Activated CD4-positive, alpha-beta T cell treated with anti-CD3 and anti-CD28 coated beads for 4 hours (primary cell): ENCODE measurements at regions not wholly inside any gene's neighbourhood (a gene's known extent, or its start where the extent isn't known, plus 50 kb on each side); places are given as distances from the start of the nearest gene placed in this dataset.

ENCODE experiments used
- DNase-seq, 2 donors: peaks; one replicate each; pipeline ENCODE4 v3.0.0-alpha.2; 2020

GRCh38 chr5:56359809-56360685 is 126.9 kb upstream of the ANKRD55 start:
- DNase-seq = no peak

GRCh38 chr5:56358703-56359681 is 125.9 kb upstream of the ANKRD55 start:
- no peak for DNase-seq

GRCh38 chr5:56358046-56358445 is 124.9 kb upstream of the ANKRD55 start:
- DNase-seq = no peak

DNA sequence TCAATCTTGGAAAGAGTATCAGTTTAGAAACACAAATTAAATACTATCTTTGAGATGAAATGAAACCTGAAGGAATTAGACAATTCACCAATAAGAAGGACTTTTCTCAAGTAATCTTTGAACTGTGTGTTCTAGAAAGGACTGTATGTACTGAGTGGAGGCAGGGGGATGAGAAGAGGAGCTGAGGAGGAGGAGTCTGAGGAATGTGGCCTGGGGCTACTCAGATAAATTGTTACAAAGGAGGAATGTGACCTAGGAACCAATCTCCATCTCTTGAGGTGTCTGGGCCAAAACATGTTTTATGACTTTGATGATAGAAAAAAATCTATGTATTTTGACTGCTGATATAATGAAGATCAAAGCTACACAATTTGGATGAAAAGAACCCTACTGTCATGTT is 124.3 kb upstream of the ANKRD55 start:
- DNase-seq = no peak

- DNase-seq = no peak
Measured at GRCh38 chr5:56356836-56357160, 123.7 kb upstream of the ANKRD55 start.

DNA sequence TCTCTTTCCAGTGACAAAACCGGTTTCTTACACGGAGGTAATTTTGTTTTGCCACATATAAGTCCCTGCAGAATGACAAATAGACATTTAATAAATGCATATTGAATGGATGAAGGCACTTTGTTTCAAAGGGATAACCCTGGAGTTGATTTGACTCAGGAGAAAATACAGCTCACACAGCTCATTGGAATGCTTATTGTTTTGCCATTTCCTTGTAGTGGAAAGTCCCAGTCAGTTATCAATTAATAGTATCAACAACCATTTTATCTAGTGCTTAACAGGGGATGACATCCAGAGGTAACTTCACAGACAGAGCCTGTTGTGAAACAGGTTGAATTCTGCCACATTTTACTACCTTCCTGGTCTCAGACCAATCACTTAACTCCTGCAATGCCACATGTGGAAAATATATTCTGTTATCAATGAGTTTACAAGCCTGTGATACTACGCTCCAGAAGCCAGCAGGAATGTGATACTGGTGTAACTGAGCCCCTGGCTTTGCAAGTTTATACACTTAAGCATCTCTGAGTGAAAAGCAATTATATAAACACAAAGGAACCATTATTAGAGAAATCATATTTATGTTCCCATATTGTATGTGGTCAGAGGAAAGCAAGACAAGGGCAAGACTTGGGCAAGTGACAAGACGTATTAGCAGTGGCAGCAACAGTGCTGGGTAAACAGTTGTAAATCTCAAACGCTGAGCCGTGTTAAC is 123.1 kb upstream of the ANKRD55 start:
- DNase-seq = no peak

GRCh38 chr5:56354836-56355235 is 121.7 kb upstream of the ANKRD55 start:
- no peak for DNase-seq

DNA sequence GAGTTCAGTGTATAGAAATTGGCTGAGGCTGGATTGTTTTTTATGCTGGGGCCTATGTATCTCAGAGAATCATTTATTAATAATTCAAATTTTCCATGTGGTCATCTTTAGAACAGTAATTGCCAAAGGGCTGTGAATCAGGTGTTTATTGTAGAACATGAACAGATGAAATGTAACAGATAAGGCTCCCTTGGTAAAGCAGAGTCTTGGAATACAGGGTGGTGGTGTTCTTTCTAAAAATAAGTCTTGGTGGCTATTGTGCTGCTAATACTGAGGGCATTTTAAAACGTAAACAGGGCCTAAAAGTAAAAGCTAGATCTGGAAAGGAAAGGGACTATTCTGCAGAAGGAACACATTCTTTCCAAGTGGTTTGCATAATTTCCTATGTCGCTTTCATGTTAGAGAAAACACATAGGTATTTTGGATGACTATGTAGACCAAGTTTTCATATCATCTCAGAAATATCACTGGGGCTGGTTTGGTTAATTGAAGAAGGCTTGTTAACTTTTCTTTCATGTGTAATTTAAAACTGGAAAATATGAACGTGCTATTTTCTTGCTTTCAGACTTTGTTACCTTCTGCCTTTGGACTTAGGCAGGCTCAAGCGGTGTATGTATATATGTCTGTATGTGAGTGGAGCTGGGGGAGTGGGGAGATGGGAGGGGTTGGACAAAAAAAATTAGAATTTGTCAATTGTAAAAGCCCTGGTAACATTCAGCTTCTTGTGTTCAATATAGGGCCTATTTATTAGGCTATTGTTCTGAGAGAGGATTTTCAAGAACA is 119.9 kb upstream of the ANKRD55 start:
- no peak for DNase-seq

GRCh38 chr5:56350597-56351170 is 117.6 kb upstream of the ANKRD55 start:
- no peak for DNase-seq

GRCh38 chr5:56350011-56350596 is 117.0 kb upstream of the ANKRD55 start:
- no peak for DNase-seq

DNA sequence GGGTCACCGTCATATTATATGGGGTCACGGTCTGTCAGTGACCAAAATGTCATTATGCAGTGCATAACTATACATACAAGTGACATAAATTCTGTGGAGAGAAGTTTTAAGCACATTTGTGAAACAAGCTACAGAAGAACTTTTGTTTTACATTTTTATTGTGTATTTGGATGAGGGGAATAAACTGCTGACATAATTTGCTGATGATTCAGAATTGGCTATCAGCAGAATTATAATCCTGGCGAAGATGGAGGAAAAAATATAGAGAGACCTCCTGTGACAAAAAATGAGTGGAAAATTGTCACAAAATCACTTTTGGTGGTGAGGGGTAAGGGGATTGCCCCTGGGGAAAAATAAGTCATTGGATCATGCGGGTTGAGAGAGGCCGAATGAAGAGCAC is 116.3 kb upstream of the ANKRD55 start:
- DNase-seq = no peak

GRCh38 chr5:56346741-56347535 is 113.8 kb upstream of the ANKRD55 start:
- DNase-seq = no peak

- no peak for DNase-seq
Measured at GRCh38 chr5:56346044-56346710, 113.0 kb upstream of the ANKRD55 start.

DNA sequence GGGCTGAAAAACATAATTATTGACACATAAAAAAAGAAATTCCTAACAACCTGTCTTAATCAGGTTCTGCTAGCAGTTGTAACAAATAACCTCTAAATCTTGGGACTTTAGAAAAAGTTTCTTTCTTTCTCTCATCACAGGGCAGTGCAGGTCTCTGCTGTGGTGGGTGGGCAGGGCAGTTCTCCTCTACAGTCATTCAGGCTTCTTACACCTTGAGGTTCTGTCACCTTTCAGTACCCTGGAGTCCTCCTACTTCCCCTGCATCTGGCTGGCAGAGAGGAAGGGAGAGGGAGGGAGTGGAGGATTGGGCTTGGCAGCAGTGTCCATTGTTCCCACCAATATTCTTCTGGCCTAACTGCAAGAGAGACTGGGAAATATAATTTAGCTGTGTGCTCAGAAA is 112.2 kb upstream of the ANKRD55 start:
- DNase-seq = no peak

- DNase-seq = no peak
Measured at GRCh38 chr5:56344594-56344993, 111.5 kb upstream of the ANKRD55 start.

GRCh38 chr5:56343988-56344387 is 110.9 kb upstream of the ANKRD55 start:
- no peak for DNase-seq

DNA sequence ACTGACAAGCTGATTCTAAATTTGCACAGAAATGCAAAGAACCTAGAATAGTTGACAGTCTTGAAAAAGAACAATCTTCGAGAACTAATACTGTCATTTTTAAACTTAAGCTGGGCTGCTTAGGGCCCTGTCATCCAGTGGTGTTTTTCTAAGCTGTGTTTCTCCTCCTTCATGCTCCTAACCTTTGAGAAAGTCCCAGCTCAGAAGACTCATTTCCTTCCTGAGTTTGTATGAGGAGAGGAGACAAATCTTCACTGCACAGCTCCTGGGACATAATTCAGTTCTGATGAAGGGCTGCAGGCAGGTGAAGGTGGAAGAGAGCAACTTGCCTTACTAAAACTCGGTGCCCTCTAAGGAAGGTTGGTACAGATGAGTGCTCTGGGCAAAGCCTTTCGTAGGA is 109.5 kb upstream of the ANKRD55 start:
- no peak for DNase-seq

DNA sequence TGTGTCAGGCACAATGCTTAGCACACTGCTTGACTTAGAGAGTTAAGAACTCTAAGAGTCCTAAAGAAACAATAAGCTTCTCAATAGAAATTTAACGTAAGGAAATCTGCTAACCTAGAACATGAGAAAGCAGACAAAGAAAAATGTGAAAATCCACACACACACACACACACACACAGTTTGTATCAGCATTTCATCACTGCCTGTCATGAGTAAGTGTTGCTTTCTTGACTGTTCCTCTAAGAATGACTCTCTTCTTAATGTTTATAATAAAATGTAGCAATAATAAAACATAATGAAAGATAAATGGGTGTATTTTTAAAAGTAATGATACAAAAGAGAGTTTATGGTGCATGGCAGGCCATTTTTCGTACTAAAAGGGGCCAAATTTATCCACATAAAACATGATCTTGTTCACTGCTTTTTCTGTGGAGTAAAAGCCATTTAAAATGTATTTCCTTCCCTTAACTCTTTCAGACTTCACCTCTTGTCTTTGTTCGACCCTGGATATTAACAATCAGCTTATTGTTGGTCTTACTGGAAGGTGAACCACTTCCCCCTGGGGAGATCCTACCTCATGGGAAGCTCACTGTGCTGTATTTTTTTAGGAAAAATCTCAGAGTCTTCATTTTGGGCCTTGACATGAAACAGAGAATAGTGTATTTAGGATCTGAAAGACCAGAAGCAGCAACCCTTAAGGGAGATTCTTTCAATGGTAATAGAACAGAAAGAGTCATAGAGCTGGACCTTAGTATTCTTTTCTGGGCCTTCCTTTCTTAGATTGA is 107.3 kb upstream of the ANKRD55 start:
- DNase-seq = no peak

DNA sequence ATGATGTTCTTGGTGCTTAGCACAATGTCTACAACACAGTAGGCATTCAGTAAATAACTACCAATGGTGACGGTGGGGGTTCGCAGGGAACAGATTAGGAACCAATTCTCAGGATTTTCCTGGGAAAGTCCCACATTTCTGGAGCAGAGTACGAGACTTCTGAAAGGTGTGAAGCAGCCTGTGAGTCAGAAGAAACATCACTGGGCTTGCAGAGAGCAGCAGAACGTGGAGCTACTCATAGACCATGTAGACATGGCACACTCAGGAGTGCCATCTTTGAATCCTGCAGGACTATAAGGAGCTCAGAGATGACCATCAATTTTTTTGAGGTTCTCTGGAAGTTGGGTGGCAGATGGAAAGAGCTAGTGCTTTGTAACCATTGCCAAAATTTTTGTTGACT is 106.6 kb upstream of the ANKRD55 start:
- no peak for DNase-seq
